ENCODE measurements at regions not wholly inside any gene's neighbourhood (a gene's known extent, or its start where the extent isn't known, plus 50 kb on each side); places are given as distances from the start of the nearest gene placed in this dataset.

DNA sequence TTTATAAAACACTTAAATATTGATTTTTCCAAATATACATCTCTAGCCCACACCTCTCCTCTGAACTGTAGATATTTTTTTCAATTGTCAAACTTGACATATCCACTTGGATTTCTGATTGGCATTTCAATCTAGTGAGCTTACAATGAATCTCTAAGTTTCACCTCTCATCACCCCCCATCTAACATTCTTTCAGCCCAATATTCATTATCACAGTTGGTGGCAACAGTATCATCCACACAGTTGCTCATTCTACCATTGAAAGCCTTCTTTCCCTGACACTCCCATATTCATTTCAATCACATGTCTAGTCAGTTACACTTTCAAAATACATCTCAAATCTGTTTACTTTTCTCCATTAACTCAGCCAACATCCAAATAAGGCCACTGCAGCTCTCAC is 385.2 kb downstream of the PCDH20 start:
- no peak for DNase-seq (ENCODE audit: low spot score)

DNA sequence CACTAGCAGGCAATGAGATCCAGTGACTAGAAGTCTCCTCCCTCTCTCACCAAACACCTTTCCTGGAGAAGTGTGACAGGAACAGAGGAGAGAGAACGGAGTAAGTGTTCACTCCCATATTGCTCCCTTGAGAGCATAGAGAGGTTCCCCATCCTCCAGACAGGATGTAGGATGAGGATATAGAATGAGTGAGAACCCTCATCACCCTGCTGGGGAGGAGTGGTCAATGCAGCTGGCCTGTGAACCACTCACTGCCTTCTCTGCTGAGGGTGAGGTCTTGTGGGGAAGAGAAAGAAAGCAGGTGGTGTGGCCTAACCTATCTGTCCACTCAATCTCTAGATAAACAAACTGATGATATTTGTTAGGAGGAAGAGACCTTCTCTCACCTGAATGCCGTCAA is 386.6 kb downstream of the PCDH20 start:
- DNase-seq (ENCODE audit: low spot score): no peak

DNA sequence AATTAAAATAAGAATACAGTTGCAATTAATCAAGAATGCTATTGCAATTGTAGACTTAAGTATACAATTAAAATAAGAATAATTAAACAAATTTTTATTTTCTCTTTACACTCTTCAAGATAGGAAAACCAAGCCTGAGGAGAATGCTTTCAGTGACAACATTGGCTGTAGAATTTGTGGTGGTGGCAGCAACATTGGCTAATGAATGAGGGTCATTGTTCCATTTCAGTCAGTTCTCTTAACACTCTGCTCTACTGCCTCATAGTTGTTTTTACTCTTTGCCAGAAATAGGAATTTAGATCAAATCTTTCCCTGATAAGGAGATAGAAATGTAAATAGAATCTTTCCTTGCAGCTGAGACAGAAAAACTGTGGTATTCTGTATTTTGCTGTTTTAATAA is 391.6 kb downstream of the PCDH20 start:
- DNase-seq (ENCODE audit: low spot score): no peak

DNA sequence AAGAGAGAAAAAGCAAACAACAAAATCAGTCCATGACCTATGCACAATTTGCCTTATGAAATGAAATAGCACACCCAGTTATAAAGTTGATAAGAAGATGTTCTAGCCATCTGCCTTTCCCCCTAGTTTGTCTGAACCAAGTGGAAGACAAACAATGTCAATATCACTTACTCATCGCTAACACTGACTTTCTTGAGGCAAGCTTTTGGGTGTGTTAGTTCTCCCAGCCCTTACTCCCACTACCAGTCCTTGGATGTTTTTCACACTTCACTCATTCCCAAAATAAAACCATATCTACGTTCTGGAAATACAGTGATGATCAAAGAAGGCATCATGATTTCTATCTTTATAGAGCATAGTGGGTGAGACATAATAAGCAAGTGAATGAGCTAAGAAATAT is 393.8 kb downstream of the PCDH20 start:
- DNase-seq (ENCODE audit: low spot score): no peak

- DNase-seq (ENCODE audit: low spot score): no peak
Measured at GRCh38 chr13:61013796-61014195, 401.9 kb downstream of the PCDH20 start.

DNA sequence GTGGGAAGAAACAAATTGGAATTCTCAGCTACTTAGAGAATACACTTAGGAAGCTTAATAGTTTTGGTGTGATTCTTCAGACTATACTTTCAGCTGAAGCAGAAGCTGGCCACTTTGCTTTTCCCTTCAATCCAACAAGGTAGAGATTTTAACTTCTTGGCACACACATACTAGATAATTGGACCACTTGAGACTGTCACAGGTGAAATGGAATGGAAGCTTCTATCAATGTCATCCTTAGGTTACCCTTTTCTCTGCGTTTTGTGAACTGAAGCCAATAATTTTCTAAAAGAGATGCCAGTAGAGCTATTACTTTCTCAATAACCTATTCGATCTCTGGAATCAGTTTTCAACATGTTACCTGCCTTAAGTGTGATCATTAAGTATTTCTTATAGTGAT is 405.3 kb downstream of the PCDH20 start:
- DNase-seq (ENCODE audit: low spot score): no peak

DNA sequence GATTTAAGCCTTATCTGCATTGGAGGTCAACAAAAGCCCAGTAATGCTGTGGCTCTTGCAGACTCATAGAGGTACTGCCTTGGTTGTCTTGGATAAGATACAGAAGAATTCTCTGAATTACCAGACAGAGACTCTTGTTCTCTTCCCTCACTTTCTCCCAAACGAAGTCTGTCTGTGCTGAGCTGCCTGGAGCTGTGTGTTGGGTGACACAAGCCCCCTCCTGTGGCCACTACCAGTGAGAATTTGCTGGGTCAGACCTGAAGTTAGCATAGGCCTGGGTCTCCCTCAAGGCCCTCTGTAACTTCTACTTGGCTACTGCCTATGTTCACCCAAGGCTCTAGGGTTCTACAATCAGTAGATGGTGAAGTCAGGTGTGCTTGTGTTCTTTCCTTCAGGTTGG is 413.0 kb downstream of the PCDH20 start:
- no peak for DNase-seq (ENCODE audit: low spot score)

DNA sequence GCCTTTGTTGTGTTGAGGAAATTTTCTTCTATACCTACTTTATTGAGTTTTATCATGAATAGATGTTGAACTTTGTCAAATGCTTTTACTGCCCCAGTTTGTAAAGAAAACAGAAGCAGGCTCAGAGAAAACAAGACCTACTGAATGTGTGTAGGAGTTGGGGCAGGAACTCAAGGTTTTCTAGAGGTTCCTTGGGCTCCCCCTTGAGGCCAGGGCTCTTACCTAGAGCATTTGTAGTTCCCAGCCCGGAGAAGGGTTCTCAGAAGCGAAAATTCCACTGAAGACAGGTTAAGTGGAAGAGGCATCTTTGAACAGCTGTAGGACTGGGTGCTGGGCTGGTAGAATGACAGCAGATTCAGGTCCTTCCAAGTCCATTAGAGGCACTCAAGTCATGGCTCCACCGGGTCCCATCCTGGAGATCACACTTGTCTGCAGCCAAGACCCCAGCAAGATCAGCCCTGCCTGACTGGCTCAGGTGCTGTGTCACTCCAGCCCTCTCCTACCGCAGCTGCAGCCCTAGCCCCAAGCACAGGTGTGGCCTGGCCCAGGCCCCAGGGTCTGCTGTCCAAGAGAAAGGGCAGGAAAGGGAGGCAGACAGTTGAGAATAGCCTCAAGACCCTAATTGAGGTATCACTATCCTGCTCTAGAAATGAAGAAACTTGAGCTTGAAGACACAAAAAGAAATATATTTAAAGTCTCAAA is 425.5 kb downstream of the PCDH20 start:
- peak; percentile 5 for DNase-seq (ENCODE audit: low spot score)

- no peak for DNase-seq (ENCODE audit: low spot score)
Measured at GRCh38 chr13:60986301-60986700, 429.3 kb downstream of the PCDH20 start.

- no peak for DNase-seq (ENCODE audit: low spot score)
Measured at GRCh38 chr13:60981407-60981806, 434.2 kb downstream of the PCDH20 start.

DNA sequence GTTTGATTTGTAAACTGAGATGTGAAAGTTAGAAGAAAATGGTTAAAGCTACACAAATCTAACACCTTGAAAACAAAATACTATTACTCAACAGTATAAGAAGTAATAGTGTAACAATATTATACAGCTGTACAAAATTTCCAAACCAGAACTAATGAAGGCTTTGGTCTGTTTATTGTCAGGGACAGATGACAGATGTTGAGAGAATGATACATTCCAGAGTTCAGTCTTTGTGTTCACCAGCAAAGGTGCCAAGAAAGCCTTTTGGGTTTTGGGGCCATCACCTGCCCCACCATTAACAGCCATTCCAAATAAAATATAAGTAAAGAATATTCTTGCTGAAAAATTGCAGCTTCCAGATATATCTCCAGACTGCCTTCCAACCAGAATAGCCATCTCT is 439.3 kb downstream of the PCDH20 start:
- DNase-seq (ENCODE audit: low spot score): no peak

DNA sequence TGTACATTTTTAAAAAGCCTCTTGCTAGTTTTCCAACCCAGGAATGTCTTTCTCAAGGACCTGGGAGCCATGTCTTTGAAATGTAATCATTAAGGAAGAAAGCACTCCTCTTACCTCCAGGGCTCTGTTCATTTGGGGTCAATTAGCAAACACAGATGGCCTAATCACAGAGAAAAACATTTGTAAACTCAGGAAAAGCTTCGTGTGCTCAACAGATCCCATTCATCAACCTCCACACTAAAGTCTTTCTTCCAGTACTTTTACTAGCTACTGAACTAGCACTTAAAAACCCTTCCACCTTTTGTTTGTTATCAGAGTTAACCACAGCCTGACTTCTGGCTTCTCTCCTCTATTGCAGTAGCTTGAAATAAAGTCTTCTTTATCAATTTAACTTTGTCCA is 441.4 kb downstream of the PCDH20 start:
- no peak for DNase-seq (ENCODE audit: low spot score)

- no peak for DNase-seq (ENCODE audit: low spot score)
Measured at GRCh38 chr13:60973529-60973928, 442.1 kb downstream of the PCDH20 start.

DNA sequence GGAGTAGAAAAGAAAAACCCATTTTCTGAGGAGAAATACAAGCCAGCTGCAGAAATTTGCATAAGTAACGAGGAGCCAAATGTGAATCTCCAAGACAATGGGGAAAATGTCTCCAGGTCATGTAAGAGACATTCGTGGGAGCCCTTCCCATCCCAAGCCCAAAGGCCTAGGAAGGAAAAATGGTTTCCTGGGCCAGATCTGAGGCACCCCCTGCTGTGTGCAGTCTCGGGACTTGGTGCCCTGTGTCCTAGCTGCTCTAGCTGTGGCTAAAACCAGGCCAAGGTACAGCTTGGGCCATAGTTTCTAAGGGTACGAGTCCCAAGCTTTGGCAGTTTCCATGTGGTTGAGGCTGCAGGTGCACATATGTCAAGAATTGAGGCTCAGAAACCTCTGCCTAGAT is 444.9 kb downstream of the PCDH20 start:
- no peak for DNase-seq (ENCODE audit: low spot score)

DNA sequence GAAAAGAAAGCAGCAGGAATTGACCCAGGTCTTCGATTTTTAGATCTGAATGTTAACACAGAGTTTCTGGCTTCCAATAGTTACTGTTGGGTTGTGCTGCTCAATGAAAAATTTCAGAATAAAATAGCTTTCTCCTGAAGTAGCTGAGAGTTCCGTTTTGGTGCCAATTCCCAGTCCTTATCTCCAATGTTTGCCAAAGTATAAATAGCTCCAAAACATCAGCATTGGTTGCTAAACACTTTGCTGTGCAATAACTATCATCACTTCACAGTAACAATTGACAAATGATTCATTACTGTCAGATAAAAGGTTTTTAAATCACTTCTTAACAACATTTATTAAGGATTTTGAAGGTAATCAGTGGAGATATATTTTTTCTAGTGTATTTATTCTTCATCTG is 446.0 kb downstream of the PCDH20 start:
- no peak for DNase-seq (ENCODE audit: low spot score)

- DNase-seq (ENCODE audit: low spot score): no peak
Measured at GRCh38 chr13:60959427-60959826, 456.2 kb downstream of the PCDH20 start.

- DNase-seq (ENCODE audit: low spot score): no peak
Measured at GRCh38 chr13:60957816-60958215, 457.8 kb downstream of the PCDH20 start.

GRCh38 chr13:60945396-60945795 is 470.3 kb downstream of the PCDH20 start:
- DNase-seq (ENCODE audit: low spot score): no peak

DNA sequence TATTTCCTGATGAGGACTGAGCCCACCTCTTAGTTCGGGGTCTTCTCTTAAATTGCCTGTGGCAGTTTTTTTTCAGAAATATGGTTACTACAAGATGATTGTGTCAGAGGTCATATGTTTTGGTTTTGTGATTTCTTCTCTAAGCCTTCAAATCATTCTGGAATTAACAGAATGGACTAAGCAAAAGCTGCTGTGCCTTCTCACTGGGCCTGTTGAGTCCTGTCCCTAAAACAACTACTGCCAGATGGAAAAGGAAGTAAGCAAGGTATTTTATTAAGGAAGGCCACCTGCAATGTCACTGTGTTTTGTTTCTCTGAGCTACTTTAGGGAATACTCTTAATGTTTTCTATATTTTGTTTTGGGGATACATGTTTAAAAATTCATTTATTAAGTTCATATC is 470.8 kb downstream of the PCDH20 start:
- DNase-seq (ENCODE audit: low spot score): no peak

DNA sequence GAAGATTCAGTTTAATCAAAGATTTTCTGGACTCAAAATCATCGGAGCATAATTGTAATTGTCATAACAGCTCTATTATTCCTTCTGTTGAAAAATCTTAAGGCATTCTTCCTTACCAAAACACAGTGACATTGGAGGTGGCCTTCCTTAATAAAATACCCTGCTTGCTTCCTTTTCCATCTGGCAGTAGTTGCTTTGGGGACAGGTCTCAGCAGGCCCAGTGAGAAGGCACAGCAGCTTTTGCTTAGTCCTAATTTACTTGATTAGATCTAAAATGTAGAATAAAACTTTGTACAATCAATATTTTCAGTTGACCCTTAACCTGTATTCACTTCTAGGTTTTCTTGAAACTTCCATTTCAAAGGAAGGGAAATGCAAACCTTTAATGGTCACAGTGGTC is 471.6 kb downstream of the PCDH20 start:
- no peak for DNase-seq (ENCODE audit: low spot score)

GRCh38 chr13:60936281-60936680 is 479.4 kb downstream of the PCDH20 start:
- DNase-seq (ENCODE audit: low spot score): no peak

GRCh38 chr13:60933638-60934037 is 482.0 kb downstream of the PCDH20 start:
- DNase-seq (ENCODE audit: low spot score): no peak

DNA sequence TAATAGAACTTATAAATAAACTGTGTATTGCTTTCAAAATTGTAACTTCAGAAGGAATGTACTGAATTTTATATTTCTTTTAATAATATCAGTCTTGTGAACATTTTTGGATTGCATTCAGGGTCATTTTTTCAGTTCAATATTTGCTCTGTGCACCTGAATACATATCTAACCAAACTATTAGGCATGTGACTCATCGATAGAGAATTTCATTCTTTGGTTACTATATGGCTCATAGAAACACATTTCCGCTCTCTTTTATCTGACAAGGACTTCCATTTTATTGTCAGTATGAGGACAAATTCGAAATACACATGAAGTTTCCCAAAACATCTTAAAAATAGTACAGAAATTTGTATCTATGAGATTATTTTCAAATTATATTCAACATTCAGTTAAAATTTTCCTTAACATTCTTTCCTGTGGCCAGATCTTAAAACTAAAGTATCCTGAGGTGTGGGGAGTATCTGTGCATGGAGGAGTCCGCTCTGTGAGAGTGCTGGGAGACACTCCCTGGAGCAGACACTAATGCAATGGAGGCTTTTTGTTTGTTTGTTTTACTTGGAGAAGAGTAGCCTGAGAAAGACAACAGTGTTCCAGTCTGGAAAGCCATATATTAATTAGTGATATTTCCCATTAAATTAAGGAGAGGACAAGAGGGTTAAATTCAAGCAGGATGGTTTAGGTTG is 483.6 kb downstream of the PCDH20 start:
- no peak for DNase-seq (ENCODE audit: low spot score)

- no peak for DNase-seq (ENCODE audit: low spot score)
Measured at GRCh38 chr13:60925686-60926085, 490.0 kb downstream of the PCDH20 start.

All from kidney tubule cell (primary cell).